SH-SY5Y (cell line): ENCODE measurements at regions not wholly inside any gene's neighbourhood (a gene's known extent, or its start where the extent isn't known, plus 50 kb on each side); places are given as distances from the start of the nearest gene placed in this dataset.

Experiments
- GATA2 ChIP-seq: IDR thresholded peaks from 2 replicates; pipeline ENCODE4 v1.6.1; 2011; ENCODE audit warnings: mild to moderate bottlenecking, low read depth, low read length
- GATA3 ChIP-seq: IDR thresholded peaks from 2 replicates; pipeline ENCODE4 v1.6.1; 2011; ENCODE audit warnings: low read depth, mild to moderate bottlenecking, low read length, moderate library complexity

DNA sequence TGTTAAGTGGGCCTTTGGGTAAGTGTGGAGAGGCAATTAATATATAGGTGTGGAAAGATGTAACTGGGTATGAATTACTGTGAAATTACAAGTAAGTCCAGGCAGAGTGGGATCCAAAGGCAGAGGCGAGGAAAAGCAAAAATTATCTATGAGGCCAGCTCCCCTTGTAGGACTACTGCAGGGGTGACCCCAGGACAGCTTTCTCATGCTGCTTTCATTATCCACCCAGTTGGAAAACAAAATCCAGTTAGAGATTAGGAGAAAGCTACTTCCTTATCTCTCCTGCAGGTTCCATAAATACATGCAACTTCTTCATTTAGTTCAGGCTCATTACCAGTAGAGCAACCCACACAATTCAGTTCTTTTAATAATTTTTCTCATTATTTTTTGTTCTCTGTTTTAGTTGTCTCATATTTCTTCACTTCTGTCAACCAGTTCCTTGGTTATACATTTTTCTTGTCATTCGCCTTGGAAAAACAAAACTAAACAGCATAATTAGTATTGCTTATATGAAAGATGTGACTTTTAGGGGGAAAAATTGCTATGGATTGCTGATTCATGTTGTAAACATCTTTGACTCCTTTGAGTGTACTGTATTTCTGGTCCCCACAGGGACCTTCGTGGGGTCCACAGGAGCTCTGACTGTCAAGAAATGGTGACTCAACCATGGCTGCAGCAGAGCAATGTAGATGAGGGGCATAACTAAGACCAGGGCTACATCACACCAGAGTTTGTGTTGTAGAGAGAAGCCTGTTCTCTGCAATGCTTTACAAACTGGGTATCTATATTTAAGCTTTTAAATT, 110.4 kb upstream of the PARD3B start:
- TF ChIP-seq GATA3 (no peak), GATA2 (no peak)
